Loucy (cell line): ENCODE measurements at regions not wholly inside any gene's neighbourhood (a gene's known extent, or its start where the extent isn't known, plus 50 kb on each side); places are given as distances from the start of the nearest gene placed in this dataset.

Experiments
- EZH2phosphoT487 ChIP-seq: fragments of 200-600 bp; IDR thresholded peaks from 2 replicates; pipeline ENCODE4 v1.6.1; 2018; ENCODE audit warnings: antibody characterized with exemption, mild to moderate bottlenecking, moderate library complexity, borderline replicate concordance
- TF ChIP-seq, protein P1 (sequence below): fragments of 200-600 bp; sonication (generic); conservative IDR thresholded peaks from 2 replicates; pipeline ENCODE4 v1.5.1; 2014; ENCODE audit warnings: mild to moderate bottlenecking, antibody characterized with exemption, low read length

DNA sequence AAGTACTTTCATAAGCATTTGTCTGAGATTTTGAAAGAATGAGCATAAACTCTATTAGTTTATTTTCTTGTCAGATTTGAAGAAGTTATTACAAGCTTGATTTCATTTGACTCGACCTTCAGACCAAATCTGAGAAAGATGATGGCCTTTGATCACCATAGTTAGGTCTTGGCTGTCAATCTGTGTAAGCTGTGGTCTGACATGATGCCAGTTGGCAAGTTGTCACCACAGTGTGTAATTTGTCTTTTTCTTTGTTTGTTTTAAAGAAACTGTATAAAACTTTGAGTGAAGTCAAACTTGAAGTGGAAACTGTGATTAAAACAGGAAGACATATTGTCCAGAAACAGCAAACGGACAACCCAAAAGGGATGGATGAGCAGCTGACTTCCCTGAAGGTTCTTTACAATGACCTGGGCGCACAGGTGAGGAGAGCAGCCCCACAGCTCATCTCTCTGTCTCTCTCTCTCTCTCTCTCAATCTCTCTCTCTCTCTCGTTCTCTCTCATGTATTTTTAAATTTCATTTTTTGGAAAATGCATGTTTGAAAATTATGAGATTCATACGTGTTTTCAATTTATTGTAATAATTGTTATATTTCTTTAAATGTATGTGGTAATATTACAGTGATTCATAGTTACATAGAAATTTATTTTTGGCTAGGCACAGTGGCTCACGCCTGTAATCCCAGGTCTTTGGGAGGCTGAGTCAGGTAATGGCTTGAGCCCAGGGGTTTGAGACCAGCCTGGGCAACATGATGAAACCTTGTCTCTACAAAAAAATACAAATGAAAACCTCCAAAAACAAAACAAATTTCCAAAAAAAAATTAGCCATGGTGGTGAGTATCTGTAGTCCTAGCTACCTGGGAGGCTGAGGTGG, 208.1 kb downstream of the UTRN start:
- TF ChIP-seq, protein P1, sequence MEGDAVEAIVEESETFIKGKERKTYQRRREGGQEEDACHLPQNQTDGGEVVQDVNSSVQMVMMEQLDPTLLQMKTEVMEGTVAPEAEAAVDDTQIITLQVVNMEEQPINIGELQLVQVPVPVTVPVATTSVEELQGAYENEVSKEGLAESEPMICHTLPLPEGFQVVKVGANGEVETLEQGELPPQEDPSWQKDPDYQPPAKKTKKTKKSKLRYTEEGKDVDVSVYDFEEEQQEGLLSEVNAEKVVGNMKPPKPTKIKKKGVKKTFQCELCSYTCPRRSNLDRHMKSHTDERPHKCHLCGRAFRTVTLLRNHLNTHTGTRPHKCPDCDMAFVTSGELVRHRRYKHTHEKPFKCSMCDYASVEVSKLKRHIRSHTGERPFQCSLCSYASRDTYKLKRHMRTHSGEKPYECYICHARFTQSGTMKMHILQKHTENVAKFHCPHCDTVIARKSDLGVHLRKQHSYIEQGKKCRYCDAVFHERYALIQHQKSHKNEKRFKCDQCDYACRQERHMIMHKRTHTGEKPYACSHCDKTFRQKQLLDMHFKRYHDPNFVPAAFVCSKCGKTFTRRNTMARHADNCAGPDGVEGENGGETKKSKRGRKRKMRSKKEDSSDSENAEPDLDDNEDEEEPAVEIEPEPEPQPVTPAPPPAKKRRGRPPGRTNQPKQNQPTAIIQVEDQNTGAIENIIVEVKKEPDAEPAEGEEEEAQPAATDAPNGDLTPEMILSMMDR: no peak
- TF ChIP-seq EZH2phosphoT487: no peak
